Transverse colon (tissue), 3 donors: ENCODE measurements at regions not wholly inside any gene's neighbourhood (a gene's known extent, or its start where the extent isn't known, plus 50 kb on each side); places are given as distances from the start of the nearest gene placed in this dataset.

Experiments used
- EP300 ChIP-seq: sonication (generic); formaldehyde crosslinking; IDR thresholded peaks from one replicate; pipeline ENCODE4 v1.6.1; 2017; ENCODE audit warnings: antibody characterized with exemption, low read depth
- TF ChIP-seq, protein P1 (sequence below), 5 experiments: fragments of 200-600 bp in 3 of 5; fragments of 450-650 bp in 2 of 5; sonication (generic) in 3 of 5; IDR thresholded peaks; 1 replicate in 2 of 5; 2 replicates in 3 of 5; pipeline ENCODE4 v1.5.1; 2016 to 2017; ENCODE audit warnings: antibody characterized with exemption in 5 of 5, inconsistent platforms in 3 of 5, mild to moderate bottlenecking in 2 of 5, moderate library complexity in 1 of 5

DNA sequence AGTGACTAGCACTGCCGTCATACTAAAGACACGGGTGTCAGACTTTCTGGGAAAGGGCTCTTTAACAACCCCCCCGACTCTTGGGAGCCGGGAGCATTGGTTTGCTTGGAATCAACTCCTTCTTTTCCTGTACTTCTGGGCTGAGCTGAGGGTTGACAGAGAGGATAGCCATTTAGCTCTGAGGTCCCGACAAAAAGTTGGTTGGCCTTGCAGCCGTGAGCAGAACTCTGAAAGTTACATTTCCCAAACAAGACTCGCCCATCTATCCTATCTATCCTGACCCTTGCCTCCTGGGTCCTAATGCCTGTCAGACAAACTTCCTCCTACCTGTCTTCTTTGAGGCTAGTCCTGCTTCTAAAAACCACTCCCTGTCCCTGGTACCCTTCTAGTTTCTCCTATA, 460.8 kb upstream of the TOM1L1 start:
- TF ChIP-seq, protein P1, sequence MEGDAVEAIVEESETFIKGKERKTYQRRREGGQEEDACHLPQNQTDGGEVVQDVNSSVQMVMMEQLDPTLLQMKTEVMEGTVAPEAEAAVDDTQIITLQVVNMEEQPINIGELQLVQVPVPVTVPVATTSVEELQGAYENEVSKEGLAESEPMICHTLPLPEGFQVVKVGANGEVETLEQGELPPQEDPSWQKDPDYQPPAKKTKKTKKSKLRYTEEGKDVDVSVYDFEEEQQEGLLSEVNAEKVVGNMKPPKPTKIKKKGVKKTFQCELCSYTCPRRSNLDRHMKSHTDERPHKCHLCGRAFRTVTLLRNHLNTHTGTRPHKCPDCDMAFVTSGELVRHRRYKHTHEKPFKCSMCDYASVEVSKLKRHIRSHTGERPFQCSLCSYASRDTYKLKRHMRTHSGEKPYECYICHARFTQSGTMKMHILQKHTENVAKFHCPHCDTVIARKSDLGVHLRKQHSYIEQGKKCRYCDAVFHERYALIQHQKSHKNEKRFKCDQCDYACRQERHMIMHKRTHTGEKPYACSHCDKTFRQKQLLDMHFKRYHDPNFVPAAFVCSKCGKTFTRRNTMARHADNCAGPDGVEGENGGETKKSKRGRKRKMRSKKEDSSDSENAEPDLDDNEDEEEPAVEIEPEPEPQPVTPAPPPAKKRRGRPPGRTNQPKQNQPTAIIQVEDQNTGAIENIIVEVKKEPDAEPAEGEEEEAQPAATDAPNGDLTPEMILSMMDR (IDR thresholded peaks at IDR 0.05) = no peak
- no peak for TF ChIP-seq EP300
